EH (cell line): ENCODE measurements at regions not wholly inside any gene's neighbourhood (a gene's known extent, or its start where the extent isn't known, plus 50 kb on each side); places are given as distances from the start of the nearest gene placed in this dataset.
"Not testable (repeated sequence)": the region's sequence is repeated elsewhere in the genome, so short reads cannot be mapped to it uniquely, and the experiment has no call there.

Experiments used
- DNase-seq: peaks from one replicate; pipeline ENCODE4 v3.0.0-alpha.2; 2015; ENCODE audit warnings: low read depth

GRCh38 chr3:89628856-89629670 lies 521.6 kb downstream of the EPHA3 start:
- DNase-seq: no peak

- no peak for DNase-seq
Measured at GRCh38 chr3:89635137-89635536, 527.7 kb downstream of the EPHA3 start.

GRCh38 chr3:89644716-89645115 lies 537.3 kb downstream of the EPHA3 start:
- DNase-seq: no peak

- DNase-seq: no peak
Measured at GRCh38 chr3:89649431-89649830, 542.0 kb downstream of the EPHA3 start.

- no peak for DNase-seq
Measured at GRCh38 chr3:89654031-89654430, 546.6 kb downstream of the EPHA3 start.

- DNase-seq: no peak
Measured at GRCh38 chr3:89656388-89656787, 549.0 kb downstream of the EPHA3 start.

GRCh38 chr3:89679686-89680085 lies 572.3 kb downstream of the EPHA3 start:
- DNase-seq: no peak

GRCh38 chr3:89682556-89682955 lies 575.1 kb downstream of the EPHA3 start:
- DNase-seq: no peak

GRCh38 chr3:89685731-89686130 lies 578.3 kb downstream of the EPHA3 start:
- DNase-seq: no peak

GRCh38 chr3:89690646-89691045 lies 583.2 kb downstream of the EPHA3 start:
- DNase-seq: no peak

GRCh38 chr3:89692601-89693000 lies 585.2 kb downstream of the EPHA3 start:
- DNase-seq: no peak

- DNase-seq: no peak
Measured at GRCh38 chr3:89697321-89697916, 590.0 kb downstream of the EPHA3 start.

- no peak for DNase-seq
Measured at GRCh38 chr3:89698208-89698830, 590.9 kb downstream of the EPHA3 start.

GRCh38 chr3:89699229-89699628 lies 591.8 kb downstream of the EPHA3 start:
- DNase-seq: no peak

GRCh38 chr3:89699771-89700170 lies 592.4 kb downstream of the EPHA3 start:
- DNase-seq: no peak

GRCh38 chr3:89702404-89702803 lies 595.0 kb downstream of the EPHA3 start:
- no peak for DNase-seq

GRCh38 chr3:89713196-89713595 lies 605.8 kb downstream of the EPHA3 start:
- no peak for DNase-seq

GRCh38 chr3:89714237-89714636 lies 606.8 kb downstream of the EPHA3 start:
- DNase-seq: no peak

GRCh38 chr3:89740080-89740880 lies 632.9 kb downstream of the EPHA3 start:
- DNase-seq: no peak

- no peak for DNase-seq
Measured at GRCh38 chr3:89740881-89741177, 633.4 kb downstream of the EPHA3 start.

GRCh38 chr3:89742546-89742945 lies 635.1 kb downstream of the EPHA3 start:
- no peak for DNase-seq

GRCh38 chr3:89747541-89748278 lies 640.3 kb downstream of the EPHA3 start:
- DNase-seq: not testable (repeated sequence)
